Stimulated activated CD4-positive, alpha-beta T cell treated with anti-CD3 and anti-CD28 coated beads, TNF-alpha, amount 100 ng/mL, for 1 hour (primary cell): ENCODE measurements at regions not wholly inside any gene's neighbourhood (a gene's known extent, or its start where the extent isn't known, plus 50 kb on each side); places are given as distances from the start of the nearest gene placed in this dataset.
"Not testable (repeated sequence)": the region's sequence is repeated elsewhere in the genome, so short reads cannot be mapped to it uniquely, and the experiment has no call there.

Experiments
- DNase-seq, 3 donors: peaks; one replicate each; pipeline ENCODE4 v3.0.0-alpha.2; 2020; ENCODE audit warnings: low read depth in 3 of 3, low spot score in 1 of 3

- no peak for DNase-seq
These were observed 734.8 kb upstream of the SALL3 start for GRCh38 chr18:78244779-78245178.

- no peak for DNase-seq
These were observed 734.2 kb upstream of the SALL3 start for GRCh38 chr18:78245451-78245850.

DNA sequence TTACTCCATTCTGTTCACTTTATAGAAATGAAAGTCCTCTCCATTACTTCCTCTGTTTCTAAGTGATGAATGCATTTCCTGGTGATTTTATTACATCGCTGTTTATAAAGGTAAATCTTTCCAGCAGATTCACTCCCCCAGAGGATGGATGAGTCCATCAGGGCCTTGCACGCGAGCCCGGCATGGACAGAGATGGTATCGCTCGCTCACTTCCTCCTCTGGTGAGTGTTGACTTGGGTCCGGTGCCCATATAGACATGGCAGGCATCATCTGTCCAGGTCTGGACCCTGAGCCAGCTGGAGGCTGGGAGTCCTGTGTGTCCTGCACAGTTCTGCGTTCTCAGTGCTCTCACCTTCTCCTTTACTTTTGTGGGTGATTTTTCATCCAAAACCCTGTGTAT is 733.6 kb upstream of the SALL3 start:
- DNase-seq, result no peak

- DNase-seq, result no peak
These were observed 733.0 kb upstream of the SALL3 start for GRCh38 chr18:78246588-78246987.

DNA sequence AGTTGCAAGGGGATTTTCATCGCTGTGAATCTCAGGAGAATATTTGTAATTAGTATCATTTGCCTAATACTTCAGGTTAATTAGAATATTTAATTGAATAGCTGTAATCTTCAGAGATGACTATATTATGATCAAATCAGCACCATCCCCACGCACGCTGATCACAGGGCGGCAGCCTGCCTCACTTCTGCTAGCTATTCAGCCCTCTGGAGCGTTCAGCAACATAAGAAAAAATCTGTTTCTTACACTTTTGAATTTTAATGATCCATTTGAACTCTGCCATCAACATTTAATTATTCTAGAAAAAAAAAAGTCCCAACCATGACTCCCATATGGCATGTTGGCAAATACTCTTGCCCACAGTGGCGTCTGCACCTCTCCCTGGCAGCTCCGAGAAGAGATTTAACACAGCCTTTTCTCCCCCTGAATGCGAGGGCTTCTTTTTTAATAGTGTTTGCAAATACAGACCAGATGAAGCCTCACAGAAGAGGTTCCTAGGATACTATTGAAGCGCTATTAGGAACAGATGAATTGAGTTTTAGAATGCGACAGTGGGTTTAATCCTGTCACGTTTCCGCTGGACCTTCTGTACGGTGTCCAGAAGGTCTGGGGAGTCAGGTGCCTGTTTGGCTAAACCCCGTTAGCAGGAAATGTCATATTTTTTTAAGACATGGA is 731.9 kb upstream of the SALL3 start:
- no peak for DNase-seq

DNA sequence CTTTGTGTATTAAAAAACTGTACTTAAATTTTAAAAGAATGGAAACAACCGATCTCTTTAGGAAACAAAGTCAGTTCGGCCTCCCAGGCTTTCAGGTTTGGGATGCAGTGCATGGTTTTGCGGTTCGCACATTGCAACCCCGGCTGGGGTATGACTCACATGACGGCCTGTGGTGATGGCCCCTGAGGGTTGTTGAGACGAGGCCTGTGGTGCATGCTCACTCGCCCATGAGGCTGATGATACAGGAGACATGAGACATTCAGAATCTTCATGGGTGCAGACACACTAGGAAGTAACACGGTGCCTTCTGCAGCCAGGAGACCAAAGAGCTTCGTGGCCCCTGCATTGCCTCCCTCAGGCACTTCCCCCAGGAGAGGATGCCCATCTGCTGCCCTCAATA is 724.6 kb upstream of the SALL3 start:
- no peak for DNase-seq

GRCh38 chr18:78268226-78268988 is 711.2 kb upstream of the SALL3 start:
- DNase-seq, result no peak

DNA sequence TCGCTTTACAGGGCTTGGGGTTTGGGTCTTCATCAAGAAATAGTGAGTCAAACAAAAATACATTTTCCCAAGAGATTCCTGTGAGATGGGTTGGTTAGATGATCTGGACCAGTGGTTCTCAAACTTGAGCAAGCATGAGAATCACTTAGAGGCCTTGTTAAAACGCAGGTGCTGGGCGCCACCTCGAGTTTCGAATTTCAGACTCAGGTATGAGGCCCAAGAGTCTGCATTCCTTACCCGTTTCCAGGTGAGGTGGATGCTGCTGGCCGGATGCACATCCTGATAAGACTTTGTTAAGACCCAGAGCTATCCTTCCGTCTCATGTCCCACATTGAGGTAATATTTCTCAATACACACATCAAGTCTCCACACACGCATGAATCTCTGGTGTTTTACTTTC is 707.8 kb upstream of the SALL3 start:
- no peak for DNase-seq

GRCh38 chr18:78273876-78274275 is 705.7 kb upstream of the SALL3 start:
- DNase-seq, result no peak

- DNase-seq, result not testable (repeated sequence)
These were observed 696.2 kb upstream of the SALL3 start for GRCh38 chr18:78283425-78283824.

- DNase-seq, result no peak
These were observed 686.8 kb upstream of the SALL3 start for GRCh38 chr18:78292618-78293380.

- DNase-seq, result no peak
These were observed 686.1 kb upstream of the SALL3 start for GRCh38 chr18:78293540-78293939.

DNA sequence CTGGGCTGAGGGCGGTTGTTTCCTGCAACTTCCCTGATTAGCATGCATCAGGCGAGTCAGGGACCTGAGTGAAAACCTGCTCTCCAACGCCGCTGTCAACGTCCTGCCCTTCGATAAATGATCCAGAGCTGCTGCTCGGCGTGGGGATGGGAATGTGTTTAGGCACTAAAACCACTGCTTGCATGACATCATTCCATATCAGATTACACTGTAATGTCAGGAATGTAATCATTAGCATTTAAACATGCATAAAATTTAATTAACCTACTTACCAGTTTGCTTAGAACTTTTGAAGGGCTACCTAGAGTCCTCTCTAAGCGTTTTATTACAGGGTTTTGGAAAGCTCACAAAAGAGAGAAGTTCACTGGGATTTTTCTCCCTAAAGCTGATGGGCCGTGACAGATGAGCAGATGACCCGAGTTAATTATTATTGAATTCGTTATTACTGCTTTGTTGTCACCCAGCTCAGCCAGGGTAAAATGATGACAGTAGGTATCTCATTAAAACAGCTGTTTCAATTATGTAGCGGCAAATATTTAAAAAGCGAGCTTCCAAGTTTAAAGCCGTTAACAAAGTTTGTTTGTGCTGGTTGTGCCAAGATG is 685.6 kb upstream of the SALL3 start:
- no peak for DNase-seq

DNA sequence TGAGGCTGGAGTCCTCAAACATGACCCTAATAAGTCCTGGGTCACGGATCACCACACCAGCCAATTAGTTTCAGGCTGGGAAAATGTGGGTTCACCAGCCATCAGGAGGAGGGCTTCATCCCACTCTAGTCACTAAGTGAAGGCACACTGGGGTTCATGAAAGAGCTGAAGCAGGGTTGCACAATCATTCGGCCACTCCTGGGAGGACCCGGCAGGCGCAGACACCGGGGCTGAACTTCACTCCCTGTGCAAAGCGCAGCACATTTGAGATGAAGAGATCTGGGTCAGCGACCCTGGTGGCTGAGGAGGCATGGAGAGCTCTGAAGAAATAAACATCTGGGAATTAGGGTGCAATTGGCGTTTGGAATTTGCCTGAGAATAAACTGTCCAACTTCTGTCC is 684.4 kb upstream of the SALL3 start:
- no peak for DNase-seq

GRCh38 chr18:78296166-78296565 is 683.5 kb upstream of the SALL3 start:
- no peak for DNase-seq

DNA sequence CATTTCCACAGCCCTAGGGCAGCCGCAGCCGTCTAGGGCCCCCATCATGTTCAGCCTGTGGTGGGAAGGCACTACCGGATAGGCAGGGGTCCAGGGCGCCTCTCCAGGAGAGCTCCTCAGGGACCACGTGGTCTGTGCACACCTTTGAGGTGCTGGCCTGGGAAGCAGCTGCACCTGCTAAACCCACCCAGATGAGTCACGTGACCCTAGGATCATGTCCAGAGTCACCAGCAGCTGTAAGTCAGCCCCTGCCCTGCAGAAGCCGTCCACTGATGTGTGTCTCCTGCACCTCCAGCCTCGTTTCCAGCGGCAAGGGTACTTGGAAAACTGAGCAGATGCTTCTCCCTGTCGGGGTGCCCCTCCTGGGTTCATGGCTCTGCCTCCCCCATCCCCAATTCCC is 682.6 kb upstream of the SALL3 start:
- no peak for DNase-seq

GRCh38 chr18:78303519-78304191 is 676.0 kb upstream of the SALL3 start:
- DNase-seq, result no peak

GRCh38 chr18:78304192-78305164 is 675.1 kb upstream of the SALL3 start:
- no peak for DNase-seq

DNA sequence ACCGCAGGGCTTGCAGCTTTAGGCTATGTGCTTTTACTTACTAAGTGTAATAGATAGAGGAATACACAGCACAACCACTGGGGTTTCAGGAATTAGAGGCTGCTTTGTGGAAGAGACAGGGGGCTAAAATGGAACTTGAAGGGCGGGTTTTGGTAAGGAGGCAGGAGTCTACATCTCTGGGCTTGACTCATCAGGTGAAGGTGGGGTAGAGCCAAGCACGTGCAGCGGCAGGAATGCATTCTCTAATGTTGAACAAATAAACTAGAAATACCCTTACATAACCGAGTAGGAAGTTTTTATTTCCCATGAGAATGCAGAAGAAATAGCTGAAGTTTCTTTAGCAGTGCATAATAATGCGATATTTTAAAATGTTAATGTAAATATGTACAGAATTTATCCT is 673.8 kb upstream of the SALL3 start:
- no peak for DNase-seq

GRCh38 chr18:78309307-78309706 is 670.3 kb upstream of the SALL3 start:
- no peak for DNase-seq
